ENCODE measurements at regions not wholly inside any gene's neighbourhood (a gene's known extent, or its start where the extent isn't known, plus 50 kb on each side); places are given as distances from the start of the nearest gene placed in this dataset.
"Not testable (repeated sequence)": the region's sequence is repeated elsewhere in the genome, so short reads cannot be mapped to it uniquely, and the experiment has no call there.

DNA sequence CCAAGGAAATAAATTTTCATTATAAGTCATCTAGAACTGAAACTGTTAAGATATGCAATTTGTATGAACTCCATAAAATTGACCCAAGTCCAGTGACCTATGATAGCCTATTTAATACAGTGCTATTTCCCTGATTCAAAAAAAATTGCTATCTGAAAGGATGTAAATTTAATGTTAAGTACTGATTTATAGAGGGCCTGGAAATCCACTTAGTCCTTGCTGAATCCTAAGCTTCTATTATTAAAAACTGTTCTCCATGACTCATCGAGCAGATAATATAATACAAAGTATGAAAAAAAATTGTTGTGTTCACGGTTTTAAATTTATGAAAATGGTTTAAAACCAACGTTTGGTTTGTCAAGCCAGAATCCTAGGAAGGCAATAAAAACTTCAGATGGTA is 704.8 kb upstream of the AADAT start:
- no peaks in the 10 kb centered on the region for H3K4me1 ChIP-seq
- no peak for TF ChIP-seq POLR2A (IDR thresholded peaks at IDR 0.05)
- TF ChIP-seq, protein P1, sequence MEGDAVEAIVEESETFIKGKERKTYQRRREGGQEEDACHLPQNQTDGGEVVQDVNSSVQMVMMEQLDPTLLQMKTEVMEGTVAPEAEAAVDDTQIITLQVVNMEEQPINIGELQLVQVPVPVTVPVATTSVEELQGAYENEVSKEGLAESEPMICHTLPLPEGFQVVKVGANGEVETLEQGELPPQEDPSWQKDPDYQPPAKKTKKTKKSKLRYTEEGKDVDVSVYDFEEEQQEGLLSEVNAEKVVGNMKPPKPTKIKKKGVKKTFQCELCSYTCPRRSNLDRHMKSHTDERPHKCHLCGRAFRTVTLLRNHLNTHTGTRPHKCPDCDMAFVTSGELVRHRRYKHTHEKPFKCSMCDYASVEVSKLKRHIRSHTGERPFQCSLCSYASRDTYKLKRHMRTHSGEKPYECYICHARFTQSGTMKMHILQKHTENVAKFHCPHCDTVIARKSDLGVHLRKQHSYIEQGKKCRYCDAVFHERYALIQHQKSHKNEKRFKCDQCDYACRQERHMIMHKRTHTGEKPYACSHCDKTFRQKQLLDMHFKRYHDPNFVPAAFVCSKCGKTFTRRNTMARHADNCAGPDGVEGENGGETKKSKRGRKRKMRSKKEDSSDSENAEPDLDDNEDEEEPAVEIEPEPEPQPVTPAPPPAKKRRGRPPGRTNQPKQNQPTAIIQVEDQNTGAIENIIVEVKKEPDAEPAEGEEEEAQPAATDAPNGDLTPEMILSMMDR (IDR thresholded peaks at IDR 0.05): no peak
- WGBS, 2 donors: 38 to 49% methylated on average over 3 of the region's 3 CpGs

GRCh38 chr4:170788540-170789051 is 698.8 kb upstream of the AADAT start:
- 91 to 96% methylated on average over 7 to 9 of the region's 28 CpGs for WGBS, 2 donors
- intact Hi-C loops (cut with DNase I): not testable (repeated sequence)

More for the DNA sequence above, 704.8 kb upstream of the AADAT start:
- Histone ChIP-seq H3K27me3 (no peaks in the 10 kb centered on the region), H3K27ac (no peak overlapping the region), H3K4me3 (no peak overlapping the region), H3K9me3 (no peaks in the 10 kb centered on the region), H3K36me3 (no peaks in the 10 kb centered on the region)
- DNase-seq: no peak
- intact Hi-C loops (cut with DNase I): no loop called here

GRCh38 chr4:170777663-170778062 is 687.9 kb upstream of the AADAT start:
- no peak overlapping the region for H3K27ac ChIP-seq
- no peak for TF ChIP-seq POLR2A (IDR thresholded peaks at IDR 0.05)
- DNase-seq: no peak
- H3K27me3 ChIP-seq: no peaks in the 10 kb centered on the region
- no peaks in the 10 kb centered on the region for H3K36me3 ChIP-seq
- no peak overlapping the region for H3K4me3 ChIP-seq
- 54 to 79% methylated on average over 3 of the region's 3 CpGs for WGBS, 2 donors
- intact Hi-C loops (cut with DNase I): no loop called here
- H3K4me1 ChIP-seq: no peaks in the 10 kb centered on the region
- H3K9me3 ChIP-seq: no peaks in the 10 kb centered on the region

More at GRCh38 chr4:170788540-170789051, 698.8 kb upstream of the AADAT start:
- not testable (repeated sequence) for H3K9me3 ChIP-seq, H3K36me3 ChIP-seq, H3K4me1 ChIP-seq, DNase-seq, H3K4me3 ChIP-seq, H3K27me3 ChIP-seq, H3K27ac ChIP-seq

DNA sequence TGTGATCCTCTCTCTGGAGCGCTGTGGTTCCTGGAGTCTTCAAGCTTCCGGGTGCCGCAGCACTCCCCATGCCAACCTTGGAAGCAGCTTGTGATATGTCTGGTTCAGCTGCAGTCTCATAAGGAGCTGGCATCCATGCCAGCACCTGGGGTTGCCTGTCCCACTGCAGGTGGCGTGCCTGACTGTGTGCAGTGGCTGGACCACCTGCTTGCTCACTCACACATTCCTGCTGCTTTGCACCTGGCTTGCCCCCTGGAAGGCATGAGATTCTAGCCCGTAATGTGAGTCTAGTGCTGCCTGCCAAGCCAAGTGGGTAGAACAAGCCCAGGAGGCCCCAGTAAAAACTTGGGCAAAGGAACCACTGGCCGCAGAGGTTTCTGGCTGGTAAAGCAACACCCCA is 687.2 kb upstream of the AADAT start:
- no peak for TF ChIP-seq POLR2A (IDR thresholded peaks at IDR 0.05)
- TF ChIP-seq, protein P1 (IDR thresholded peaks at IDR 0.05): no peak
- Histone ChIP-seq H3K4me1 (no peaks in the 10 kb centered on the region), H3K27ac (no peak overlapping the region), H3K9me3 (no peaks in the 10 kb centered on the region), H3K27me3 (no peaks in the 10 kb centered on the region), H3K36me3 (no peaks in the 10 kb centered on the region), H3K4me3 (no peak overlapping the region)
- DNase-seq: no peak
- intact Hi-C loops (cut with DNase I): no loop called here
- WGBS, 2 donors: 82 to 100% methylated on average over 4 of the region's 6 CpGs

DNA sequence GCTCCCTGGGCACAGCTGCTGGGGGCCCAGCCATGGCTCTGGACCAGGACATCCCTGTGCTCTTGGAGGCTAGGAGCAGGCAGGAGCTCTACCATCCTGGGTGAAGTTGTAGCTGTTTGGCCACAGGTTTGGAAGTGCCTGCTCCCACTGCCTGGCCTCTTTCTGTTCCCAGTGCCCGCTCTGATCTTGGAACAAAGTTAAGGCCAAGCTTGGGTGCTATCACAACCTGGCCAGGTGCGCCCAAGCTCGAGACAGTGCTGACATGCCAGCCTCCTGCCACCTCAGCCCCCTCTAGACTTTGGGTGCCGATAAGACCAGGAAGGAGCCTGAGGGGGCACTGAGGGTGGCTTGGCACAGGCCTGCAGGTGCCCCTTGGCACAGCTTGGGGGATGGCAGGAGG is 686.1 kb upstream of the AADAT start:
- 40% methylated on average over 1 of the region's 4 CpGs; no CpG with 5 or more reads in 1 of the 2 donors for WGBS, 2 donors
- DNase-seq: no peak

GRCh38 chr4:170773709-170774273 is 684.0 kb upstream of the AADAT start:
- Histone ChIP-seq H3K9me3 (no peaks in the 10 kb centered on the region), H3K4me3 (no peak overlapping the region), H3K4me1 (no peaks in the 10 kb centered on the region), H3K27me3 (no peaks in the 10 kb centered on the region), H3K36me3 (no peaks in the 10 kb centered on the region), H3K27ac (no peak overlapping the region)
- WGBS, 2 donors: 62 to 70% methylated on average over 2 of the region's 2 CpGs
- no peak for DNase-seq
- intact Hi-C loops (cut with DNase I): no loop called here
- TF ChIP-seq, protein P1 (IDR thresholded peaks at IDR 0.05): no peak
- TF ChIP-seq POLR2A (IDR thresholded peaks at IDR 0.05): no peak

More for the DNA sequence above, 686.1 kb upstream of the AADAT start:
- TF ChIP-seq POLR2A (IDR thresholded peaks at IDR 0.05): no peak
- TF ChIP-seq, protein P1 (IDR thresholded peaks at IDR 0.05): no peak
- H3K27ac ChIP-seq: no peak overlapping the region
- H3K4me3 ChIP-seq: no peak overlapping the region
- H3K36me3 ChIP-seq: no peaks in the 10 kb centered on the region
- H3K4me1 ChIP-seq: no peaks in the 10 kb centered on the region
- H3K9me3 ChIP-seq: no peaks in the 10 kb centered on the region
- H3K27me3 ChIP-seq: no peaks in the 10 kb centered on the region
- intact Hi-C loops (cut with DNase I): no loop called here

All from esophagus squamous epithelium (tissue), 5 donors.